H1 (cell line): ENCODE measurements at regions not wholly inside any gene's neighbourhood (a gene's known extent, or its start where the extent isn't known, plus 50 kb on each side); places are given as distances from the start of the nearest gene placed in this dataset.

Experiments used
- BRCA1 ChIP-seq: IDR thresholded peaks from 2 replicates; pipeline ENCODE4 v1.6.1; 2012; ENCODE audit warnings: low read depth, low read length, improper control_type of control experiment
- CBX8 ChIP-seq: fragments of 300-800, 300-1000 bp; sonication (generic); IDR thresholded peaks from 2 replicates; pipeline ENCODE4 v1.7.1; 2016; ENCODE audit warnings: low read depth, low read length, borderline replicate concordance
- EGR1 ChIP-seq: IDR thresholded peaks from 2 replicates; pipeline ENCODE4 v1.6.1; 2011; ENCODE audit warnings: low read depth, low read length, borderline replicate concordance
- JUN ChIP-seq: IDR thresholded peaks from 2 replicates; pipeline ENCODE4 v1.6.1; 2011; ENCODE audit warnings: low read depth, mild to moderate bottlenecking, improper control_type of control experiment, low read length
- KDM5A ChIP-seq: fragments of 200-600 bp; IDR thresholded peaks from 2 replicates; pipeline ENCODE4 v1.7.1; 2012; ENCODE audit warnings: mild to moderate bottlenecking, low read length, inconsistent platforms, mixed read lengths
- MAX ChIP-seq: IDR thresholded peaks from 2 replicates; pipeline ENCODE4 v1.6.1; 2012; ENCODE audit warnings: inconsistent platforms
- RBBP5 ChIP-seq: IDR thresholded peaks from 2 replicates; pipeline ENCODE4 v1.7.1; 2012; ENCODE audit warnings: low read depth, mild to moderate bottlenecking, inconsistent platforms, low read length, moderate library complexity, borderline replicate concordance
- SIRT6 ChIP-seq: IDR thresholded peaks from one replicate; pipeline ENCODE4 v1.7.1; 2012; ENCODE audit warnings: low read length, inconsistent platforms
- TF ChIP-seq, protein P1 (sequence below): fragments of 300-600 bp; sonication (generic); IDR thresholded peaks from 2 replicates; pipeline ENCODE4 v1.7.1; 2012; ENCODE audit warnings: low read length, moderate library complexity, mild to moderate bottlenecking, inconsistent platforms; ENCODE audit not compliant: insufficient replicate concordance

- TF ChIP-seq, protein P1, sequence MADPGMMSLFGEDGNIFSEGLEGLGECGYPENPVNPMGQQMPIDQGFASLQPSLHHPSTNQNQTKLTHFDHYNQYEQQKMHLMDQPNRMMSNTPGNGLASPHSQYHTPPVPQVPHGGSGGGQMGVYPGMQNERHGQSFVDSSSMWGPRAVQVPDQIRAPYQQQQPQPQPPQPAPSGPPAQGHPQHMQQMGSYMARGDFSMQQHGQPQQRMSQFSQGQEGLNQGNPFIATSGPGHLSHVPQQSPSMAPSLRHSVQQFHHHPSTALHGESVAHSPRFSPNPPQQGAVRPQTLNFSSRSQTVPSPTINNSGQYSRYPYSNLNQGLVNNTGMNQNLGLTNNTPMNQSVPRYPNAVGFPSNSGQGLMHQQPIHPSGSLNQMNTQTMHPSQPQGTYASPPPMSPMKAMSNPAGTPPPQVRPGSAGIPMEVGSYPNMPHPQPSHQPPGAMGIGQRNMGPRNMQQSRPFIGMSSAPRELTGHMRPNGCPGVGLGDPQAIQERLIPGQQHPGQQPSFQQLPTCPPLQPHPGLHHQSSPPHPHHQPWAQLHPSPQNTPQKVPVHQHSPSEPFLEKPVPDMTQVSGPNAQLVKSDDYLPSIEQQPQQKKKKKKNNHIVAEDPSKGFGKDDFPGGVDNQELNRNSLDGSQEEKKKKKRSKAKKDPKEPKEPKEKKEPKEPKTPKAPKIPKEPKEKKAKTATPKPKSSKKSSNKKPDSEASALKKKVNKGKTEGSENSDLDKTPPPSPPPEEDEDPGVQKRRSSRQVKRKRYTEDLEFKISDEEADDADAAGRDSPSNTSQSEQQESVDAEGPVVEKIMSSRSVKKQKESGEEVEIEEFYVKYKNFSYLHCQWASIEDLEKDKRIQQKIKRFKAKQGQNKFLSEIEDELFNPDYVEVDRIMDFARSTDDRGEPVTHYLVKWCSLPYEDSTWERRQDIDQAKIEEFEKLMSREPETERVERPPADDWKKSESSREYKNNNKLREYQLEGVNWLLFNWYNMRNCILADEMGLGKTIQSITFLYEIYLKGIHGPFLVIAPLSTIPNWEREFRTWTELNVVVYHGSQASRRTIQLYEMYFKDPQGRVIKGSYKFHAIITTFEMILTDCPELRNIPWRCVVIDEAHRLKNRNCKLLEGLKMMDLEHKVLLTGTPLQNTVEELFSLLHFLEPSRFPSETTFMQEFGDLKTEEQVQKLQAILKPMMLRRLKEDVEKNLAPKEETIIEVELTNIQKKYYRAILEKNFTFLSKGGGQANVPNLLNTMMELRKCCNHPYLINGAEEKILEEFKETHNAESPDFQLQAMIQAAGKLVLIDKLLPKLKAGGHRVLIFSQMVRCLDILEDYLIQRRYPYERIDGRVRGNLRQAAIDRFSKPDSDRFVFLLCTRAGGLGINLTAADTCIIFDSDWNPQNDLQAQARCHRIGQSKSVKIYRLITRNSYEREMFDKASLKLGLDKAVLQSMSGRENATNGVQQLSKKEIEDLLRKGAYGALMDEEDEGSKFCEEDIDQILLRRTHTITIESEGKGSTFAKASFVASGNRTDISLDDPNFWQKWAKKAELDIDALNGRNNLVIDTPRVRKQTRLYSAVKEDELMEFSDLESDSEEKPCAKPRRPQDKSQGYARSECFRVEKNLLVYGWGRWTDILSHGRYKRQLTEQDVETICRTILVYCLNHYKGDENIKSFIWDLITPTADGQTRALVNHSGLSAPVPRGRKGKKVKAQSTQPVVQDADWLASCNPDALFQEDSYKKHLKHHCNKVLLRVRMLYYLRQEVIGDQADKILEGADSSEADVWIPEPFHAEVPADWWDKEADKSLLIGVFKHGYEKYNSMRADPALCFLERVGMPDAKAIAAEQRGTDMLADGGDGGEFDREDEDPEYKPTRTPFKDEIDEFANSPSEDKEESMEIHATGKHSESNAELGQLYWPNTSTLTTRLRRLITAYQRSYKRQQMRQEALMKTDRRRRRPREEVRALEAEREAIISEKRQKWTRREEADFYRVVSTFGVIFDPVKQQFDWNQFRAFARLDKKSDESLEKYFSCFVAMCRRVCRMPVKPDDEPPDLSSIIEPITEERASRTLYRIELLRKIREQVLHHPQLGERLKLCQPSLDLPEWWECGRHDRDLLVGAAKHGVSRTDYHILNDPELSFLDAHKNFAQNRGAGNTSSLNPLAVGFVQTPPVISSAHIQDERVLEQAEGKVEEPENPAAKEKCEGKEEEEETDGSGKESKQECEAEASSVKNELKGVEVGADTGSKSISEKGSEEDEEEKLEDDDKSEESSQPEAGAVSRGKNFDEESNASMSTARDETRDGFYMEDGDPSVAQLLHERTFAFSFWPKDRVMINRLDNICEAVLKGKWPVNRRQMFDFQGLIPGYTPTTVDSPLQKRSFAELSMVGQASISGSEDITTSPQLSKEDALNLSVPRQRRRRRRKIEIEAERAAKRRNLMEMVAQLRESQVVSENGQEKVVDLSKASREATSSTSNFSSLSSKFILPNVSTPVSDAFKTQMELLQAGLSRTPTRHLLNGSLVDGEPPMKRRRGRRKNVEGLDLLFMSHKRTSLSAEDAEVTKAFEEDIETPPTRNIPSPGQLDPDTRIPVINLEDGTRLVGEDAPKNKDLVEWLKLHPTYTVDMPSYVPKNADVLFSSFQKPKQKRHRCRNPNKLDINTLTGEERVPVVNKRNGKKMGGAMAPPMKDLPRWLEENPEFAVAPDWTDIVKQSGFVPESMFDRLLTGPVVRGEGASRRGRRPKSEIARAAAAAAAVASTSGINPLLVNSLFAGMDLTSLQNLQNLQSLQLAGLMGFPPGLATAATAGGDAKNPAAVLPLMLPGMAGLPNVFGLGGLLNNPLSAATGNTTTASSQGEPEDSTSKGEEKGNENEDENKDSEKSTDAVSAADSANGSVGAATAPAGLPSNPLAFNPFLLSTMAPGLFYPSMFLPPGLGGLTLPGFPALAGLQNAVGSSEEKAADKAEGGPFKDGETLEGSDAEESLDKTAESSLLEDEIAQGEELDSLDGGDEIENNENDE = no peak
- TF ChIP-seq KDM5A = no peak
- no peak for TF ChIP-seq RBBP5
- no peak for TF ChIP-seq BRCA1
- TF ChIP-seq SIRT6 = no peak
- TF ChIP-seq EGR1 = no peak
- no peak for TF ChIP-seq JUN
- no peak for TF ChIP-seq CBX8
- no peak for TF ChIP-seq MAX
Observed at GRCh38 chr10:62506371-62506770, 132.2 kb downstream of the ZNF365 start (continued).
